ENCODE measurements at regions not wholly inside any gene's neighbourhood (a gene's known extent, or its start where the extent isn't known, plus 50 kb on each side); places are given as distances from the start of the nearest gene placed in this dataset.

DNA sequence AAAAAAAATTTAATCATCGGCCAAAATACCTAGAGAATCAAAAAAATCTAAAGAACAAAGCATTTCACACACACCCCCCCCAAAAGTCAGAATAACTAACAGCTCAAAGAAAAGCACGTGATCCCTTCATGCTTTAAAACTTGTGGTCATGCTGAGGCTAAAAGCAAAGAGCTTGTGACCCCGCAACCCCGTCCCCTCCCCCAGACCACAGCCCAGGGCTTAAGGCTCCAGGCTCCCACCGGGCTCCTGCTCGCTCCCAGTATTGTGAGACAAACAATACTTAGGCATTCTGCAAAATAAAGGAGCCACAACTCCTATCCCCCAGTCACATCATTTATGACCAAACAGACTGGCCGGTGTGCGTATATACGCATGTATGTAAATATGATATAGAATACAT, 62.1 kb upstream of the CCDC160 start:
- TF ChIP-seq POLR2A (IDR thresholded peaks at IDR 0.05; ENCODE audit: low read depth, low read length) (no peak), TAF1 (IDR thresholded peaks at IDR 0.05; ENCODE audit: borderline replicate concordance, low read depth, low read length) (no peak), POLR2AphosphoS5 (IDR thresholded peaks at IDR 0.05; ENCODE audit: low read depth, low read length) (no peak)
- DNase-seq (ENCODE audit: insufficient read length) = no peak
- FAIRE-seq = no peak

DNA sequence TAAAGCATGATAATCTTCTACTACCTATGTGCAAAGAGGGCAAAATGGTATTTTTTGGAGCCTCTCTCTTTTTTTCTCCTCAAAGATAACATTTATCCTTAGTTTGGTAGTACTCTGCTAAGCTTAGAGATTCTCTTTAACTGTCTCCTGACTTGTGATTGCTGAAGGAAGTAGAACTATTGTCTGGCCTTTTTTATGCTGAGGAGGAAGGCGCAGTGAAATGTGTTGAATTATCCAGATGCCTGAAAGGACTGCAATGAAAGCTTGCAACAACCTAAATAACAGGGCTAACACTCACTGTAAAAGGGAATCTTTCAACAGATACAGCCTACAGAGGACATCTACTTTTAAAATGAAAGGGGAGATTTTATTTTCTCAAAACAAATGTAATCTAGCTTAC, 59.5 kb upstream of the CCDC160 start:
- FAIRE-seq (no peak), DNase-seq (ENCODE audit: insufficient read length) (no peak)
- TF ChIP-seq TAF1 (IDR thresholded peaks at IDR 0.05; ENCODE audit: borderline replicate concordance, low read depth, low read length) (no peak), POLR2AphosphoS5 (IDR thresholded peaks at IDR 0.05; ENCODE audit: low read depth, low read length) (no peak), POLR2A (IDR thresholded peaks at IDR 0.05; ENCODE audit: low read depth, low read length) (no peak)

DNA sequence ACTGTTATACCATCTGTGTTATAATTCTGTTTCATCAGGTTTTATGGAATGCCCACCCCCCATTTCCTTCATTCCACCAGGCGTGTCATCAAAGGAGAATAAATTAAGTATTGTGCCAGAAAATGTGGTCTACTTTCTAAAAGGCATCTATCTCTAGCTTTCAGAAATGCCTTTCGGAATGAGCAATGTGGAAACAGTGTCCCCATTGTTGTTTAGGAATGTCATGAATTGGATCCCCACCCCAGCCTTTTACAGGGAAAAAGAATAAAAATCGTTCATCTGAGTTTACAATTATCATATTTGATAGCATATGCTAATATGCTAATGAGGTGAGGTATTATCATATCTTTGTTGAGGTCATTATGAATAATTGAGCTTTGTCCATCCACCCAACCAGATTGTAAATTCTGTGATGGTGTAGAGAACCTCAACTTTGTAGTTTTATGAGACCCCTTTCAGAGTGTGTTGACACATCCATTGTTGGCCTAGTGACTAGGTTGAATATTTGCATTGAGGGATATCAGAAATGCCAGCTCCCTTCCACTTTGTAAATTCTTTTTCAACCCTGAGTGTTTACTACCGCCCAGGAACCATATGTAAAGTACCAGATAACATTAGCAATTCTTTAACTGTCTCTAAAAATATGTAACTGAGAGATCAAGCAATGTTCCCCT, 56.2 kb upstream of the CCDC160 start:
- TF ChIP-seq POLR2A (IDR thresholded peaks at IDR 0.05; ENCODE audit: low read depth, low read length) (no peak), POLR2AphosphoS5 (IDR thresholded peaks at IDR 0.05; ENCODE audit: low read depth, low read length) (no peak), TAF1 (IDR thresholded peaks at IDR 0.05; ENCODE audit: borderline replicate concordance, low read depth, low read length) (no peak)
- DNase-seq (ENCODE audit: insufficient read length) (no peak), FAIRE-seq (no peak)

DNA sequence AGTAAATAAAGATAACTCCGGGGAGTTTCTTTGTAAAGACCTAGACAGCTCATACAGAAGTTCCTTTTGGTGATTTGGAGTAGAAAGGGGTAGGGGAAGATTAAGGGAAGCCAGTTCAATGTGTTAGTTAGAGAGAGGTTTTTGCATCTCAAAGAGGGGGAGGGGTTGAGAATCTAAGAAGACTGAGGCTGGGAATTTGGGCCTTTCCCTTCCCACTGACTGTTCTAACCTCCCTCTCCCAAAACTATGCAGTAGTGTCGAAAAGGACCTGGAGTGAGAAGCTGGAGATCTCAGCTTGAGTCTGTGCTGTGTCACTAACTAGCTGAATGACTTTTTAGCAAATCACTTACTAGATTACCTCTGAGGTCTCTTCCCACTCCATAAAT, 55.7 kb upstream of the CCDC160 start:
- DNase-seq (ENCODE audit: insufficient read length) = no peak
- no peak for FAIRE-seq
- no peak for TF ChIP-seq POLR2A (IDR thresholded peaks at IDR 0.05; ENCODE audit: low read depth, low read length)
- no peak for TF ChIP-seq POLR2AphosphoS5 (IDR thresholded peaks at IDR 0.05; ENCODE audit: low read depth, low read length)
- TF ChIP-seq TAF1 (IDR thresholded peaks at IDR 0.05; ENCODE audit: borderline replicate concordance, low read depth, low read length) = no peak

DNA sequence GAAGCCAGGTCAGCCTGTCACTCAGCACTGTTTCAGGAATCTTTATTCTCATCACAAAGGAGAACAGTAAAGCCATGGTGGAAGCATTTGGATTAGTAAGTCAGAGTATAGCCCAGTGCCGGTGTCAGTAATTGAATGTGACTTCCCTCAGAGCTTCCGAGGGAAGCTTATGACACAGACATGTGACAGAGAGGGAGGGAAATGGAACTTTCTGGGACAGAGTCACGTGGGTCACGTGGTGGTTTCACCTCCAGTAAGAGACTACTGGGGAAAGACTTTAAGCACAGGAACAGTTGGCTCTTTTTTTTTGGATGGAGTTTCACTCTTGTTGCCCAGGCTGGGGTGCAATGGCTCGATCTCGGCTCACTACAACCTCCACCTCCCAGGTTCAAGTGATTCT, 53.3 kb upstream of the CCDC160 start:
- FAIRE-seq (no peak), DNase-seq (ENCODE audit: insufficient read length) (no peak)
- no peak for TF ChIP-seq TAF1 (IDR thresholded peaks at IDR 0.05; ENCODE audit: borderline replicate concordance, low read depth, low read length)
- TF ChIP-seq POLR2AphosphoS5 (IDR thresholded peaks at IDR 0.05; ENCODE audit: low read depth, low read length) = no peak
- TF ChIP-seq POLR2A (IDR thresholded peaks at IDR 0.05; ENCODE audit: low read depth, low read length) = no peak

DNA sequence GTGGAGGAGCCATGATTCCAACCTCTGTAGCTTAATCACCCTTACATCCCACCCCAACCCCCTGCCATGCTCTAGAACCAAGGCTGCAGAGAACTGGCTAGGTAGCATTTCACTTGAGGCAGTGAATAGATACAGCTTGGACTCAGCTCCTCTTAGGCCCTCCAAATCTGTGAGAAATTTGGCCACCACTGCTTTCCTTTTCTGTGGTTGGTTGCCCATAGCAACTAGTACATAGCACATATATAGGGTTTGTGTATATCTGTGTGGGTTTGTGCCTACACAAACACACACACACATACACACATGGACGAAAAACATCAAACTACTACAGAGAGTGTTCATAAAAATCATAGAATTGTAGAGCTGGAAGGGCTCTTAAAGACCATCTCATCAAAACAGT, 52.0 kb upstream of the CCDC160 start:
- TF ChIP-seq POLR2AphosphoS5 (IDR thresholded peaks at IDR 0.05; ENCODE audit: low read depth, low read length) = no peak
- DNase-seq (ENCODE audit: insufficient read length) (no peak), FAIRE-seq (no peak)

DNA sequence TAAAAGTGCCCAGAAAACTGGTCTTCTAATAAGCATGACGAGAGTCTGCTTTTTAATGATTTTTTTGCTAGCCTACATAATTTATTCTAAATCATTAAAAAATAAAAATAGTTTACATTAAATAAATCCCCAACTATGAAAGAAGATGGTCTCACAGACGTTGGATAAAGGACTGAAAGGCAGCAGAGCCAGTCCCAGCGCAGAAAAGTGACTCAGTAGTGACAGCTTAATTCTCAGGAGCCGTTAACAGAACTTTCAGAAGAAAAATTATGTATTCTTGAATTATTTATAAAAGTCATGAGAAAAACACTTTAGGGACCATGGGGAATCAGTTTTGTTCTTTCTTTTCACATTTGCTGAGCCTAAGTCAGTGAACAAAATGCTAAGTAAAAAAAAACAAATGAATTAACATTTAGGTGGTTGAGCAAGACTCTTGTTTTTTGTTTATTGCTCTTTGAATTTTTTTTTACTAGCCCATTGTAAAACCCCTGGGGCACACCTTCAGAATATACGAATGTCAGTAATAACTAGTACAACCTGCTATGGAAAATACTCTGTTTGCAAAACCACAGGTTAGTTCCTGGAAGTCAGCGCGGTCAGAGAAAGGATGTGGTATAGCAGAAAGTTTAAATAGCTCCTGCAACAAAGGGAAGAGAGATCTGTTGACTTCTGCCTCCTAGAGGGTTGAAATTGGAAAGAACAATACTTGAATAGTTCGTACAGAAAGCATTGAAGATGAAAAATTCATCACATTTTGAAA, 50.4 kb upstream of the CCDC160 start:
- no peak for DNase-seq (ENCODE audit: insufficient read length)
- FAIRE-seq = no peak
- TF ChIP-seq TAF1 (IDR thresholded peaks at IDR 0.05; ENCODE audit: borderline replicate concordance, low read depth, low read length) (no peak), POLR2A (IDR thresholded peaks at IDR 0.05; ENCODE audit: low read depth, low read length) (no peak), POLR2AphosphoS5 (IDR thresholded peaks at IDR 0.05; ENCODE audit: low read depth, low read length) (no peak)

Data from GM12892 (cell line).